ENCODE measurements at regions not wholly inside any gene's neighbourhood (a gene's known extent, or its start where the extent isn't known, plus 50 kb on each side); places are given as distances from the start of the nearest gene placed in this dataset.

GRCh38 chr1:234866007-234866866 is 256.3 kb upstream of the IRF2BP2 start:
- peak; percentile 72 for ATAC-seq (ENCODE audit: low read depth)
- Histone ChIP-seq H3K9me3 (ENCODE audit: severe bottlenecking) (no peaks in the 10 kb centered on the region), H3K36me3 (ENCODE audit: low read depth) (no peaks in the 10 kb centered on the region), H3K4me1 (ENCODE audit: insufficient read depth, poor library complexity, severe bottlenecking) (peaks cover 13% of the 10 kb centered on the region), H3K4me3 (ENCODE audit: severe bottlenecking) (no peak overlapping the region), H3K27me3 (ENCODE audit: insufficient read depth, poor library complexity, severe bottlenecking) (no peaks in the 10 kb centered on the region), H3K27ac (ENCODE audit: poor library complexity, severe bottlenecking) (no peak overlapping the region)
- TF ChIP-seq, protein P1, sequence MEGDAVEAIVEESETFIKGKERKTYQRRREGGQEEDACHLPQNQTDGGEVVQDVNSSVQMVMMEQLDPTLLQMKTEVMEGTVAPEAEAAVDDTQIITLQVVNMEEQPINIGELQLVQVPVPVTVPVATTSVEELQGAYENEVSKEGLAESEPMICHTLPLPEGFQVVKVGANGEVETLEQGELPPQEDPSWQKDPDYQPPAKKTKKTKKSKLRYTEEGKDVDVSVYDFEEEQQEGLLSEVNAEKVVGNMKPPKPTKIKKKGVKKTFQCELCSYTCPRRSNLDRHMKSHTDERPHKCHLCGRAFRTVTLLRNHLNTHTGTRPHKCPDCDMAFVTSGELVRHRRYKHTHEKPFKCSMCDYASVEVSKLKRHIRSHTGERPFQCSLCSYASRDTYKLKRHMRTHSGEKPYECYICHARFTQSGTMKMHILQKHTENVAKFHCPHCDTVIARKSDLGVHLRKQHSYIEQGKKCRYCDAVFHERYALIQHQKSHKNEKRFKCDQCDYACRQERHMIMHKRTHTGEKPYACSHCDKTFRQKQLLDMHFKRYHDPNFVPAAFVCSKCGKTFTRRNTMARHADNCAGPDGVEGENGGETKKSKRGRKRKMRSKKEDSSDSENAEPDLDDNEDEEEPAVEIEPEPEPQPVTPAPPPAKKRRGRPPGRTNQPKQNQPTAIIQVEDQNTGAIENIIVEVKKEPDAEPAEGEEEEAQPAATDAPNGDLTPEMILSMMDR (IDR thresholded peaks at IDR 0.05; ENCODE audit: poor library complexity, severe bottlenecking) = no peak
- DNase-seq (ENCODE audit: low spot score) = no peak

DNA sequence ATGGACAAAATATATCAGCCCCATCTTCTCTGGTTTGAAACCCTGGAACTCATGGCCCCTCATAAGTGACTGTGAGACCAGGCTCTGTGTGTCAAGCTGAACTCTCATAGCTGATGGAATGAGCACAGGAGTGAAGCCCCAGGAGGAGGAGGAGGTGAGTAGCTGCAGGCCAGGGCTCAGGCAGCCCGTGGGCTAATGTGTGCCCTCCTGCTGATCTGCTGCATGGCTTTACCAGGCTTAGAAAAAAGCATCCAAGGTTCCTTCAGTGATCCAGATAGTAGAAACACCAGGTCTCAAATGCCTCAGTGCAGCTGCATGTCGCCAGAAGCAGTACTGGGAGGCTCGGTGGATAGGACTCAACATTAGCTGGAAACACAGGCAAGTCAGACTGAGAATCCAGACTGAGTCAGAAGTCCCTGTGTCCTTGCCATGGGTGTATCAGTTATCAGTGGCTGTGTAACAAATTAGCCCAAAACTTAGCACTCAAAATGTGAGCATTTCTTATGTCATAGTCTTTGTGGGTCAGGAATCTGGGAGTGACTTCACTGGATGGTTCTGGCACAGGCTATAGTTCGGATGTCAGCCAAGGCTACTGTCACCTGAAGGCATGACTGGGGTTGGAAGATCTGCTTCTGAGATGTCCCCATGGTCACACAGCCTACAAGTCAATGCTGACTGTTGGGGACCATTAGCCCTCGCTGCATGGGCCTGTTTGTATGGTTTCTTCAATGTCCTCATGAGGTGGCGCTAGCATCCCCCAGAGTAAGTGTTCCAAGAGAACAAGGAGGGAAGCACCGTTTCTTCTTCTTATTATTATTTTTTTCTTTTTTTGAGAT is 255.4 kb upstream of the IRF2BP2 start:
- peaks cover 15% of the 10 kb centered on the region for H3K4me1 ChIP-seq (ENCODE audit: insufficient read depth, poor library complexity, severe bottlenecking)
- no peaks in the 10 kb centered on the region for H3K9me3 ChIP-seq (ENCODE audit: severe bottlenecking)
- H3K27me3 ChIP-seq (ENCODE audit: insufficient read depth, poor library complexity, severe bottlenecking) = no peaks in the 10 kb centered on the region
- no peak overlapping the region for H3K4me3 ChIP-seq (ENCODE audit: severe bottlenecking)
- no peak for ATAC-seq (ENCODE audit: low read depth)
- H3K27ac ChIP-seq (ENCODE audit: poor library complexity, severe bottlenecking) = no peak overlapping the region
- no peaks in the 10 kb centered on the region for H3K36me3 ChIP-seq (ENCODE audit: low read depth)
- TF ChIP-seq, protein P1 (IDR thresholded peaks at IDR 0.05; ENCODE audit: poor library complexity, severe bottlenecking) = no peak
- DNase-seq (ENCODE audit: low spot score) = no peak

DNA sequence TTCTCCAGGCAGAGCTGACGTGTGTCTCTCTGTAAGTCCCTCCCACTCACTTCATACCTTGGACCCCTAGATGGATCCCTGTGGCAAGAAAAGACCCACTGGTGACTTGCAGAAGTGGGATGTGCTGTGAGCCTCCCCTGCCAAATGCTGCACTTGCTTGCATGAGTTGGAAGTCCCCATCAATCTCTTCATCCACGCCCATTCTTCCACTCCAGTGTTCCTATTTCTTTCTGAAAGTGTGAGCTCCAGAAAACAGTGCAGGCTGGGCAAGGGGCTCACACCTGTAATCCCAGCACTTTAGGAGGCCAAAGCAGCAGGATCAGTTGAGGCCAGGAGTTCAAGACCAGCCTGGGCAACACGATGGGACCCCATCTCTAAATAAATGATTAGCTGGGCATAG is 254.1 kb upstream of the IRF2BP2 start:
- no peak for ATAC-seq (ENCODE audit: low read depth)

GRCh38 chr1:234863551-234863971 is 253.6 kb upstream of the IRF2BP2 start:
- Histone ChIP-seq H3K27me3 (ENCODE audit: insufficient read depth, poor library complexity, severe bottlenecking) (no peaks in the 10 kb centered on the region), H3K9me3 (ENCODE audit: severe bottlenecking) (no peaks in the 10 kb centered on the region), H3K4me1 (ENCODE audit: insufficient read depth, poor library complexity, severe bottlenecking) (peaks cover 20% of the 10 kb centered on the region), H3K4me3 (ENCODE audit: severe bottlenecking) (no peak overlapping the region), H3K36me3 (ENCODE audit: low read depth) (no peaks in the 10 kb centered on the region), H3K27ac (ENCODE audit: poor library complexity, severe bottlenecking) (no peak overlapping the region)
- ATAC-seq (ENCODE audit: low read depth) = 0 out of 3 replicates have a peak, but pooled peaks have one; percentile 29
- TF ChIP-seq, protein P1 (IDR thresholded peaks at IDR 0.05; ENCODE audit: poor library complexity, severe bottlenecking) = no peak
- DNase-seq (ENCODE audit: low spot score) = no peak

More for the DNA sequence above, 254.1 kb upstream of the IRF2BP2 start:
- H3K4me1 ChIP-seq (ENCODE audit: insufficient read depth, poor library complexity, severe bottlenecking) = peaks cover 15% of the 10 kb centered on the region
- H3K27ac ChIP-seq (ENCODE audit: poor library complexity, severe bottlenecking) = no peak overlapping the region
- no peaks in the 10 kb centered on the region for H3K27me3 ChIP-seq (ENCODE audit: insufficient read depth, poor library complexity, severe bottlenecking)
- TF ChIP-seq, protein P1 (IDR thresholded peaks at IDR 0.05; ENCODE audit: poor library complexity, severe bottlenecking) = no peak
- no peak for DNase-seq (ENCODE audit: low spot score)
- no peaks in the 10 kb centered on the region for H3K9me3 ChIP-seq (ENCODE audit: severe bottlenecking)
- no peak overlapping the region for H3K4me3 ChIP-seq (ENCODE audit: severe bottlenecking)
- no peaks in the 10 kb centered on the region for H3K36me3 ChIP-seq (ENCODE audit: low read depth)
